ENCODE measurements at regions not wholly inside any gene's neighbourhood (a gene's known extent, or its start where the extent isn't known, plus 50 kb on each side); places are given as distances from the start of the nearest gene placed in this dataset.

- Histone ChIP-seq H3K36me3 (no peaks in the 10 kb centered on the region), H3K4me1 (ENCODE audit: insufficient read depth) (no peaks in the 10 kb centered on the region), H3K27ac (no peak overlapping the region), H3K9me3 (no peaks in the 10 kb centered on the region), H3K4me3 (no peak overlapping the region), H3K27me3 (no peaks in the 10 kb centered on the region)
- 77 to 90% (median 90%) methylated on average over 4 of the region's 4 CpGs for WGBS, 3 donors
- no peak for DNase-seq
- intact Hi-C loops (cut with DNase I): loop anchor here in 1 of 4 donors (5.0 kb wide), 1 partner anchor 776 kb away; no protein-coding TSS in a partner anchor
- TF ChIP-seq EP300 (IDR thresholded peaks at IDR 0.05): no peak
- no peak for TF ChIP-seq CTCF (IDR thresholded peaks at IDR 0.05)
- no peak for TF ChIP-seq POLR2A (IDR thresholded peaks at IDR 0.05)
Measured at GRCh38 chr1:219463636-219464035, 149.3 kb downstream of the ZC3H11B start.

- WGBS, 3 donors: 76 to 86% (median 86%) methylated on average over 1 of the region's 1 CpG
- Histone ChIP-seq H3K4me1 (ENCODE audit: insufficient read depth) (no peaks in the 10 kb centered on the region), H3K4me3 (no peak overlapping the region), H3K9me3 (no peaks in the 10 kb centered on the region), H3K36me3 (no peaks in the 10 kb centered on the region), H3K27ac (no peak overlapping the region), H3K27me3 (no peaks in the 10 kb centered on the region)
- TF ChIP-seq CTCF (IDR thresholded peaks at IDR 0.05): no peak
- TF ChIP-seq POLR2A (IDR thresholded peaks at IDR 0.05): no peak
- TF ChIP-seq EP300 (IDR thresholded peaks at IDR 0.05): no peak
- DNase-seq: no peak
- intact Hi-C loops (cut with DNase I): loop anchor here in 1 of 4 donors (5.0 kb wide), 1 partner anchor 775 kb away; no protein-coding TSS in a partner anchor
Measured at GRCh38 chr1:219461981-219462400, 150.9 kb downstream of the ZC3H11B start.

GRCh38 chr1:219460896-219461815, 151.7 kb downstream of the ZC3H11B start:
- H3K27ac ChIP-seq: no peak overlapping the region
- peak in 1 of 3 donors; percentile 12 for TF ChIP-seq CTCF (IDR thresholded peaks at IDR 0.05)
- TF ChIP-seq POLR2A (IDR thresholded peaks at IDR 0.05): no peak
- no peaks in the 10 kb centered on the region for H3K27me3 ChIP-seq

GRCh38 chr1:219460081-219460895, 152.6 kb downstream of the ZC3H11B start:
- Histone ChIP-seq H3K36me3 (no peaks in the 10 kb centered on the region), H3K27ac (no peak overlapping the region), H3K9me3 (no peaks in the 10 kb centered on the region), H3K4me1 (ENCODE audit: insufficient read depth) (no peaks in the 10 kb centered on the region), H3K4me3 (no peak overlapping the region), H3K27me3 (no peaks in the 10 kb centered on the region)
- WGBS, 3 donors: 96 to 100% (median 99%) methylated on average over 2 of the region's 2 CpGs
- DNase-seq: no peak
- intact Hi-C loops (cut with DNase I): loop anchor here in 1 of 4 donors (5.0 kb wide), 1 partner anchor 773 kb away; no protein-coding TSS in a partner anchor
- TF ChIP-seq CTCF (IDR thresholded peaks at IDR 0.05) (no peak), EP300 (IDR thresholded peaks at IDR 0.05) (no peak), POLR2A (IDR thresholded peaks at IDR 0.05) (no peak)

More at GRCh38 chr1:219460896-219461815, 151.7 kb downstream of the ZC3H11B start:
- intact Hi-C loops (cut with DNase I): loop anchor here in 1 of 4 donors (5.0 kb wide), 1 partner anchor 774 kb away; no protein-coding TSS in a partner anchor
- no peak overlapping the region for H3K4me3 ChIP-seq
- no peaks in the 10 kb centered on the region for H3K4me1 ChIP-seq (ENCODE audit: insufficient read depth)
- no peaks in the 10 kb centered on the region for H3K9me3 ChIP-seq
- no peak for DNase-seq
- 50 to 55% (median 54%) methylated on average over 11 of the region's 11 CpGs for WGBS, 3 donors
- no peaks in the 10 kb centered on the region for H3K36me3 ChIP-seq
